GM12891 (cell line): ENCODE measurements at regions not wholly inside any gene's neighbourhood (a gene's known extent, or its start where the extent isn't known, plus 50 kb on each side); places are given as distances from the start of the nearest gene placed in this dataset.

Experiments used
- POLR2A ChIP-seq: IDR thresholded peaks from 2 replicates; pipeline ENCODE4 v1.6.1; 2011; ENCODE audit warnings: low read depth, low read length, control low read depth
- POLR2AphosphoS5 ChIP-seq: IDR thresholded peaks from 2 replicates; pipeline ENCODE4 v1.6.1; 2011; ENCODE audit warnings: low read depth, low read length, control low read depth
- SPI1 ChIP-seq: IDR thresholded peaks from 2 replicates; pipeline ENCODE4 v1.6.1; 2011; ENCODE audit warnings: low read depth, low read length, control low read depth
- TAF1 ChIP-seq: IDR thresholded peaks from 2 replicates; pipeline ENCODE4 v1.6.1; 2011; ENCODE audit warnings: low read depth, low read length, control low read depth

- TF ChIP-seq POLR2A: no peak
- no peak for TF ChIP-seq TAF1
- TF ChIP-seq SPI1: no peak
- TF ChIP-seq POLR2AphosphoS5: no peak
These were observed 747.3 kb downstream of the COL12A1 start for GRCh38 chr6:74458536-74458935.
